Vagina (tissue), 2 donors: ENCODE measurements at regions not wholly inside any gene's neighbourhood (a gene's known extent, or its start where the extent isn't known, plus 50 kb on each side); places are given as distances from the start of the nearest gene placed in this dataset.

Source experiments
- CTCF ChIP-seq, 3 experiments: fragments of 450-650 bp in 2 of 3; fragments of 200-600 bp in 1 of 3; sonication (generic) in 1 of 3; IDR thresholded peaks; one replicate each; pipeline ENCODE4 v1.5.1; 2017 to 2019; ENCODE audit warnings: antibody characterized with exemption in 3 of 3, mild to moderate bottlenecking in 2 of 3, moderate library complexity in 2 of 3
- POLR2A ChIP-seq, 2 donors: fragments of 450-650 bp; IDR thresholded peaks; one replicate each; pipeline ENCODE4 v1.6.1; 2017; ENCODE audit warnings: antibody characterized with exemption in 2 of 2, mild to moderate bottlenecking in 2 of 2, moderate library complexity in 2 of 2
- POLR2AphosphoS5 ChIP-seq, 2 donors: sonication (generic); formaldehyde crosslinking; IDR thresholded peaks; one replicate each; pipeline ENCODE4 v1.9.0; 2017; ENCODE audit warnings: antibody characterized with exemption in 2 of 2, mild to moderate bottlenecking in 2 of 2, low read depth in 1 of 2; ENCODE audit not compliant: insufficient read depth in 1 of 2

GRCh38 chr2:37507703-37508102, 163.3 kb downstream of the QPCT start:
- TF ChIP-seq CTCF (IDR thresholded peaks at IDR 0.05) (no peak), POLR2A (IDR thresholded peaks at IDR 0.05) (no peak), POLR2AphosphoS5 (IDR thresholded peaks at IDR 0.05; ENCODE audit: insufficient read depth in 1 of 2, low read depth in 1 of 2) (no peak)
